DOHH2 (cell line): ENCODE measurements at regions not wholly inside any gene's neighbourhood (a gene's known extent, or its start where the extent isn't known, plus 50 kb on each side); places are given as distances from the start of the nearest gene placed in this dataset.

Experiments used
- H3F3A ChIP-seq: fragments of 200-600 bp; sonication (generic), shearing (Covaris generic); 2 replicates; pipeline ENCODE4 v1.6.0; 2016; ENCODE audit warnings: antibody characterized with exemption, mild to moderate bottlenecking; ENCODE audit not compliant: control insufficient read depth, insufficient read depth
- H3K27ac ChIP-seq: fragments of 200-600 bp; sonication (generic); 2 replicates; pipeline ENCODE4 v1.5.1; 2014; ENCODE audit warnings: low read depth, mild to moderate bottlenecking, low read length, moderate library complexity
- H3K27me3 ChIP-seq: fragments of 200-600 bp; sonication (generic); 2 replicates; pipeline ENCODE4 v1.6.1; 2014; ENCODE audit warnings: mild to moderate bottlenecking, low read length, mixed read lengths; ENCODE audit not compliant: control insufficient read depth
- H3K36me3 ChIP-seq: fragments of 200-600 bp; sonication (generic); 2 replicates; pipeline ENCODE4 v1.6.1; 2014; ENCODE audit warnings: mild to moderate bottlenecking, low read length, moderate library complexity, mixed read lengths; ENCODE audit not compliant: control insufficient read depth
- H3K4me1 ChIP-seq: fragments of 200-600 bp; sonication (generic); 2 replicates; pipeline ENCODE4 v1.6.1; 2014; ENCODE audit warnings: mild to moderate bottlenecking, low read length, mixed read lengths; ENCODE audit not compliant: control insufficient read depth
- H3K4me2 ChIP-seq: fragments of 200-600 bp; sonication (generic); 2 replicates; pipeline ENCODE4 v1.6.0; 2014; ENCODE audit warnings: mild to moderate bottlenecking, low read length, moderate library complexity
- H3K4me3 ChIP-seq: fragments of 200-600 bp; sonication (generic); 2 replicates; pipeline ENCODE4 v1.5.1; 2014; ENCODE audit warnings: mild to moderate bottlenecking, low read length, mixed read lengths
- H3K79me2 ChIP-seq: fragments of 200-600 bp; sonication (generic); 2 replicates; pipeline ENCODE4 v1.6.1; 2014; ENCODE audit warnings: mild to moderate bottlenecking, low read length, mixed read lengths; ENCODE audit not compliant: control insufficient read depth
- H3K9me2 ChIP-seq: fragments of 200-600 bp; sonication (generic); replicated peaks from 2 replicates; pipeline ENCODE4 v1.6.1; 2014; ENCODE audit warnings: mild to moderate bottlenecking, low read length, mixed read lengths; ENCODE audit not compliant: control insufficient read depth
- H3K9me3 ChIP-seq: fragments of 200-600 bp; sonication (generic); 2 replicates; pipeline ENCODE4 v1.6.1; 2014; ENCODE audit warnings: antibody characterized with exemption, low read length, mixed read lengths; ENCODE audit not compliant: control insufficient read depth, insufficient read depth
- H4K20me1 ChIP-seq: fragments of 200-600 bp; sonication (generic); 2 replicates; pipeline ENCODE4 v1.6.0; 2014; ENCODE audit warnings: low read depth, mild to moderate bottlenecking, antibody characterized with exemption, low read length, moderate library complexity; ENCODE audit not compliant: control insufficient read depth, insufficient read depth
- EZH2phosphoT487 ChIP-seq: fragments of 200-600 bp; sonication (generic); IDR thresholded peaks from 2 replicates; pipeline ENCODE4 v1.6.1; 2017; ENCODE audit warnings: borderline replicate concordance, mild to moderate bottlenecking, antibody characterized with exemption, low read length, moderate library complexity, mixed read lengths
- TF ChIP-seq, protein P1 (sequence below): fragments of 200-600 bp; sonication (generic); IDR thresholded peaks from one replicate; pipeline ENCODE4 v1.5.1; 2014; ENCODE audit warnings: antibody characterized with exemption, mild to moderate bottlenecking, low read depth, low read length; ENCODE audit not compliant: poor library complexity, severe bottlenecking

DNA sequence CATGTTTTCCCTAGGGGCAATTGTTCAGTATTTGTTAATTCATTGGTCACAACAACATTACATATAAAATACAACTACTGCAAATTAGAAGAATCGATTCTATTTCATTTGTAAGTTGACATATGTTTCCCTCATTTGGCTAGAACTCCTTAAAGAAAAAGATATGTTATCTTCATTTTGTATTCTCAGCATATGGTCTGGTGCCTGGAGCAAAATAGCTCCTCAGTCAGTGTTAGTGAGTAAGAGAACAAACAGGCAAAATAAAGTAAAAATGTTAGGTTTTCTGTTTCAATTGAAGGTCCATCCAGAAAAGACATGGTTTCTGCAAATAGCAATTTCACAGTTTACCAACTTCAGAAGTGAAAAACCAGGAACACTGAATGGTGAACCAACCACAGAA is 1343.1 kb downstream of the ROBO1 start:
- H4K20me1 ChIP-seq = no peaks in the 10 kb centered on the region
- H3F3A ChIP-seq = no peaks in the 10 kb centered on the region
- no peak overlapping the region for H3K27ac ChIP-seq
- no peaks in the 10 kb centered on the region for H3K4me1 ChIP-seq
- no peaks in the 10 kb centered on the region for H3K9me3 ChIP-seq
- H3K4me2 ChIP-seq = no peak overlapping the region
- no peaks in the 10 kb centered on the region for H3K79me2 ChIP-seq
- no peak for TF ChIP-seq EZH2phosphoT487
- TF ChIP-seq, protein P1, sequence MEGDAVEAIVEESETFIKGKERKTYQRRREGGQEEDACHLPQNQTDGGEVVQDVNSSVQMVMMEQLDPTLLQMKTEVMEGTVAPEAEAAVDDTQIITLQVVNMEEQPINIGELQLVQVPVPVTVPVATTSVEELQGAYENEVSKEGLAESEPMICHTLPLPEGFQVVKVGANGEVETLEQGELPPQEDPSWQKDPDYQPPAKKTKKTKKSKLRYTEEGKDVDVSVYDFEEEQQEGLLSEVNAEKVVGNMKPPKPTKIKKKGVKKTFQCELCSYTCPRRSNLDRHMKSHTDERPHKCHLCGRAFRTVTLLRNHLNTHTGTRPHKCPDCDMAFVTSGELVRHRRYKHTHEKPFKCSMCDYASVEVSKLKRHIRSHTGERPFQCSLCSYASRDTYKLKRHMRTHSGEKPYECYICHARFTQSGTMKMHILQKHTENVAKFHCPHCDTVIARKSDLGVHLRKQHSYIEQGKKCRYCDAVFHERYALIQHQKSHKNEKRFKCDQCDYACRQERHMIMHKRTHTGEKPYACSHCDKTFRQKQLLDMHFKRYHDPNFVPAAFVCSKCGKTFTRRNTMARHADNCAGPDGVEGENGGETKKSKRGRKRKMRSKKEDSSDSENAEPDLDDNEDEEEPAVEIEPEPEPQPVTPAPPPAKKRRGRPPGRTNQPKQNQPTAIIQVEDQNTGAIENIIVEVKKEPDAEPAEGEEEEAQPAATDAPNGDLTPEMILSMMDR = no peak
- no peaks in the 10 kb centered on the region for H3K36me3 ChIP-seq
- H3K4me3 ChIP-seq = no peak overlapping the region
- no peaks in the 10 kb centered on the region for H3K9me2 ChIP-seq
- no peaks in the 10 kb centered on the region for H3K27me3 ChIP-seq

DNA sequence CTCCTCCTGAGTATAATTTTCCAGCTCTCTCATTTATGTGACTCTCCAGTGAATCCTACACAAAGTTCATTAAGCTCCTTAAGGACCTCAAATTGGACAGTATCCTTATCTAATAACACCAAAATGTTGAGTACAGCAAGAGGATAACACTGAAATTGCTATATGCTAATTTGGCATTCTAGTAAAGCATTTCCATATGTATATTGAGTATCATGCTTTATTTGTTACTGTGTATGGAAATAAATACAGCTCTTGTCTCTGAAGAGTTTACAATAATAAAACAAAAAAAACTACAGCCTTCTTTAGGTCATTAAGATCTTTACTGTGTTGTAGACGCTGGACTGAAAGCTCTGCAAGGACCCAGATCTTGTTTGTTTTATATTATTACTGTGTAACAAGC is 1341.3 kb downstream of the ROBO1 start:
- H3K79me2 ChIP-seq = no peaks in the 10 kb centered on the region
- no peak overlapping the region for H3K4me2 ChIP-seq
- no peaks in the 10 kb centered on the region for H4K20me1 ChIP-seq
- no peaks in the 10 kb centered on the region for H3K27me3 ChIP-seq
- no peaks in the 10 kb centered on the region for H3K36me3 ChIP-seq
- H3K9me3 ChIP-seq = no peaks in the 10 kb centered on the region
- no peak overlapping the region for H3K27ac ChIP-seq
- no peaks in the 10 kb centered on the region for H3K9me2 ChIP-seq
- H3F3A ChIP-seq = no peaks in the 10 kb centered on the region
- H3K4me1 ChIP-seq = no peaks in the 10 kb centered on the region
- TF ChIP-seq EZH2phosphoT487 = no peak
- TF ChIP-seq, protein P1 = no peak
- H3K4me3 ChIP-seq = no peak overlapping the region

DNA sequence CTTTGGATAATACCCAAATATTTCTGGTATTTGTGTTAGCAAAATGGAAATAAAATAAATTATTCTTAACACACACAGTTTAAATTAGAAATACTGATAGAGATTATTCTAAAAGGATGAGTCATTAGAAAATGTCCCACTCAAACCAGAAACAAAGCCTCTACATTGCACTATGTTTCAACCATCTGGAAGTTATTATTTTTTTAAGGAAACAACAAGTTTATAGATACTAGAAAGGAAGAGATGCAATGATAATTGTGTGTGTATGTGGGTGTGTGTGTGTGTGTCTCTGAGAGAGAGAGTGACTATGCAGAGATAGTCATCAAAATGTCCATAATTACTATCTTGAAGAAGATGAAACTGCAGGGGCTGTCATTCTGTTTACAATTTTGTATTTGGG is 1340.5 kb downstream of the ROBO1 start:
- Histone ChIP-seq H3K9me3 (no peaks in the 10 kb centered on the region), H3K27me3 (no peaks in the 10 kb centered on the region), H3K79me2 (no peaks in the 10 kb centered on the region), H3K4me1 (no peaks in the 10 kb centered on the region), H3K9me2 (no peaks in the 10 kb centered on the region), H3F3A (no peaks in the 10 kb centered on the region), H3K36me3 (no peaks in the 10 kb centered on the region), H3K27ac (no peak overlapping the region), H3K4me2 (no peak overlapping the region), H4K20me1 (no peaks in the 10 kb centered on the region), H3K4me3 (no peak overlapping the region)
- TF ChIP-seq, protein P1 = no peak
- TF ChIP-seq EZH2phosphoT487 = no peak

DNA sequence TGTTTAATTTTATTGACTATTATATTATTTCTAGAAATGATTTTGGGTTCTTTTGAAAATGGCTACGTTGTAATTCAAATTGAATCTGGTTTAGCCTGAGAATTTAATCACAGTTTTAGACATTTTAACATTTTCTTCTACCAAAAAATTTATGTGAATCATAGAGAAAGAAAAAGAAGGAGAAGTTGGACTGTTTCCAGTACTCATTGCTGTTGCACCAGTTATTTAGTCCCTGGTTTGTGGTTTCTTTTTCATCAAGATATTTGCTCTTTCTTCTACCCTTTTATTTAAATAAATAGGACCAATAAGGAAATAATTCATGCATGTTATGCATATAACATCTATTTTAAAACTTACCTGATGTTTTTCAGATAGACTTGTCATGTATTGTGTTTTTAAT is 1337.1 kb downstream of the ROBO1 start:
- Histone ChIP-seq H3K4me1 (no peaks in the 10 kb centered on the region), H3F3A (no peaks in the 10 kb centered on the region), H4K20me1 (no peaks in the 10 kb centered on the region), H3K9me3 (no peaks in the 10 kb centered on the region), H3K27ac (no peak overlapping the region), H3K9me2 (no peaks in the 10 kb centered on the region), H3K4me3 (no peak overlapping the region), H3K36me3 (no peaks in the 10 kb centered on the region), H3K4me2 (no peak overlapping the region), H3K79me2 (no peaks in the 10 kb centered on the region), H3K27me3 (no peaks in the 10 kb centered on the region)
- TF ChIP-seq, protein P1 = no peak
- TF ChIP-seq EZH2phosphoT487 = no peak
